Tibial nerve (tissue), 4 donors: ENCODE measurements at regions not wholly inside any gene's neighbourhood (a gene's known extent, or its start where the extent isn't known, plus 50 kb on each side); places are given as distances from the start of the nearest gene placed in this dataset.

Source experiments
- EP300 ChIP-seq, 2 donors: sonication (generic); formaldehyde crosslinking; IDR thresholded peaks; one replicate each; pipeline ENCODE4 v1.6.1; 2017; ENCODE audit warnings: antibody characterized with exemption in 2 of 2, mild to moderate bottlenecking in 1 of 2
- POLR2A ChIP-seq, 2 donors: fragments of 450-650 bp; IDR thresholded peaks; one replicate each; pipeline ENCODE4 v1.6.1; 2017; ENCODE audit warnings: antibody characterized with exemption in 2 of 2, mild to moderate bottlenecking in 2 of 2, moderate library complexity in 2 of 2
- TF ChIP-seq, protein P1 (sequence below), 5 experiments: fragments of 200-600 bp in 3 of 5; fragments of 450-650 bp in 2 of 5; sonication (generic) in 3 of 5; IDR thresholded peaks; one replicate each; pipeline ENCODE4 v1.5.1; 2016 to 2019; ENCODE audit warnings: antibody characterized with exemption in 5 of 5, mild to moderate bottlenecking in 3 of 5, moderate library complexity in 2 of 5

- no peak for TF ChIP-seq POLR2A (IDR thresholded peaks at IDR 0.05)
- TF ChIP-seq, protein P1, sequence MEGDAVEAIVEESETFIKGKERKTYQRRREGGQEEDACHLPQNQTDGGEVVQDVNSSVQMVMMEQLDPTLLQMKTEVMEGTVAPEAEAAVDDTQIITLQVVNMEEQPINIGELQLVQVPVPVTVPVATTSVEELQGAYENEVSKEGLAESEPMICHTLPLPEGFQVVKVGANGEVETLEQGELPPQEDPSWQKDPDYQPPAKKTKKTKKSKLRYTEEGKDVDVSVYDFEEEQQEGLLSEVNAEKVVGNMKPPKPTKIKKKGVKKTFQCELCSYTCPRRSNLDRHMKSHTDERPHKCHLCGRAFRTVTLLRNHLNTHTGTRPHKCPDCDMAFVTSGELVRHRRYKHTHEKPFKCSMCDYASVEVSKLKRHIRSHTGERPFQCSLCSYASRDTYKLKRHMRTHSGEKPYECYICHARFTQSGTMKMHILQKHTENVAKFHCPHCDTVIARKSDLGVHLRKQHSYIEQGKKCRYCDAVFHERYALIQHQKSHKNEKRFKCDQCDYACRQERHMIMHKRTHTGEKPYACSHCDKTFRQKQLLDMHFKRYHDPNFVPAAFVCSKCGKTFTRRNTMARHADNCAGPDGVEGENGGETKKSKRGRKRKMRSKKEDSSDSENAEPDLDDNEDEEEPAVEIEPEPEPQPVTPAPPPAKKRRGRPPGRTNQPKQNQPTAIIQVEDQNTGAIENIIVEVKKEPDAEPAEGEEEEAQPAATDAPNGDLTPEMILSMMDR (IDR thresholded peaks at IDR 0.05) = no peak
- no peak for TF ChIP-seq EP300 (IDR thresholded peaks at IDR 0.05)
Measured at GRCh38 chr2:187939180-187939579, 352.5 kb upstream of the GULP1 start.
